ENCODE measurements at regions not wholly inside any gene's neighbourhood (a gene's known extent, or its start where the extent isn't known, plus 50 kb on each side); places are given as distances from the start of the nearest gene placed in this dataset.
"Not testable (repeated sequence)": the region's sequence is repeated elsewhere in the genome, so short reads cannot be mapped to it uniquely, and the experiment has no call there.

GRCh38 chr16:63785170-63785569 is 1336.7 kb downstream of the CDH11 start:
- no peak for TF ChIP-seq CTCF (IDR thresholded peaks at IDR 0.05)
- H3K4me3 ChIP-seq, result no peak overlapping the region
- intact Hi-C loops (cut with DNase I), result no loop called here
- no peaks in the 10 kb centered on the region for H3K36me3 ChIP-seq
- H3K27me3 ChIP-seq, result no peaks in the 10 kb centered on the region
- DNase-seq (ENCODE audit: low spot score in 2 of 2), result no peak
- no peak overlapping the region for H3K27ac ChIP-seq
- H3K4me1 ChIP-seq, result no peaks in the 10 kb centered on the region
- H3K9me3 ChIP-seq, result no peaks in the 10 kb centered on the region

GRCh38 chr16:63776437-63776836 is 1345.4 kb downstream of the CDH11 start:
- intact Hi-C loops (cut with DNase I), result no loop called here
- Histone ChIP-seq H3K27me3 (no peaks in the 10 kb centered on the region), H3K4me1 (no peaks in the 10 kb centered on the region), H3K4me3 (no peak overlapping the region), H3K36me3 (no peaks in the 10 kb centered on the region), H3K9me3 (no peaks in the 10 kb centered on the region), H3K27ac (no peak overlapping the region)
- no peak for DNase-seq (ENCODE audit: low spot score in 2 of 2)
- TF ChIP-seq CTCF (IDR thresholded peaks at IDR 0.05), result no peak

GRCh38 chr16:63776034-63776433 is 1345.8 kb downstream of the CDH11 start:
- TF ChIP-seq CTCF (IDR thresholded peaks at IDR 0.05), result no peak
- no peak for DNase-seq (ENCODE audit: low spot score in 2 of 2)
- intact Hi-C loops (cut with DNase I), result no loop called here

GRCh38 chr16:63774302-63774701 is 1347.6 kb downstream of the CDH11 start:
- TF ChIP-seq CTCF (IDR thresholded peaks at IDR 0.05), result no peak
- DNase-seq (ENCODE audit: low spot score in 2 of 2), result no peak
- intact Hi-C loops (cut with DNase I), result no loop called here
- Histone ChIP-seq H3K27ac (no peak overlapping the region), H3K27me3 (no peaks in the 10 kb centered on the region), H3K36me3 (no peaks in the 10 kb centered on the region), H3K9me3 (no peaks in the 10 kb centered on the region), H3K4me1 (no peaks in the 10 kb centered on the region), H3K4me3 (no peak overlapping the region)

More at GRCh38 chr16:63776034-63776433, 1345.8 kb downstream of the CDH11 start:
- no peak overlapping the region for H3K4me3 ChIP-seq
- no peaks in the 10 kb centered on the region for H3K9me3 ChIP-seq
- H3K27ac ChIP-seq, result no peak overlapping the region
- H3K27me3 ChIP-seq, result no peaks in the 10 kb centered on the region
- no peaks in the 10 kb centered on the region for H3K36me3 ChIP-seq
- H3K4me1 ChIP-seq, result no peaks in the 10 kb centered on the region

- no peak overlapping the region for H3K4me3 ChIP-seq
- H3K27ac ChIP-seq, result no peak overlapping the region
- no peaks in the 10 kb centered on the region for H3K27me3 ChIP-seq
- H3K36me3 ChIP-seq, result no peaks in the 10 kb centered on the region
- DNase-seq (ENCODE audit: low spot score in 2 of 2), result no peak
- intact Hi-C loops (cut with DNase I), result no loop called here
- TF ChIP-seq CTCF (IDR thresholded peaks at IDR 0.05), result no peak
- no peaks in the 10 kb centered on the region for H3K4me1 ChIP-seq
- no peaks in the 10 kb centered on the region for H3K9me3 ChIP-seq
Measured at GRCh38 chr16:63769211-63769610, 1352.7 kb downstream of the CDH11 start.

- H3K27ac ChIP-seq; DNase-seq (ENCODE audit: low spot score in 2 of 2); H3K4me1 ChIP-seq; H3K9me3 ChIP-seq; intact Hi-C loops (cut with DNase I); H3K36me3 ChIP-seq; H3K4me3 ChIP-seq; H3K27me3 ChIP-seq: not testable (repeated sequence)
Measured at GRCh38 chr16:63760246-63760645, 1361.6 kb downstream of the CDH11 start.

Data from ascending aorta (tissue), 2 donors.